C4-2B (cell line): ENCODE measurements at regions not wholly inside any gene's neighbourhood (a gene's known extent, or its start where the extent isn't known, plus 50 kb on each side); places are given as distances from the start of the nearest gene placed in this dataset.
"Not testable (repeated sequence)": the region's sequence is repeated elsewhere in the genome, so short reads cannot be mapped to it uniquely, and the experiment has no call there.

Experiments
- ZFX ChIP-seq: fragments of 450-650 bp; IDR thresholded peaks from 2 replicates; pipeline ENCODE4 v1.6.1; 2017
- TF ChIP-seq, protein P1 (sequence below): fragments of 450-650 bp; conservative IDR thresholded peaks from 2 replicates; pipeline ENCODE4 v1.5.1; 2017; ENCODE audit warnings: mild to moderate bottlenecking

DNA sequence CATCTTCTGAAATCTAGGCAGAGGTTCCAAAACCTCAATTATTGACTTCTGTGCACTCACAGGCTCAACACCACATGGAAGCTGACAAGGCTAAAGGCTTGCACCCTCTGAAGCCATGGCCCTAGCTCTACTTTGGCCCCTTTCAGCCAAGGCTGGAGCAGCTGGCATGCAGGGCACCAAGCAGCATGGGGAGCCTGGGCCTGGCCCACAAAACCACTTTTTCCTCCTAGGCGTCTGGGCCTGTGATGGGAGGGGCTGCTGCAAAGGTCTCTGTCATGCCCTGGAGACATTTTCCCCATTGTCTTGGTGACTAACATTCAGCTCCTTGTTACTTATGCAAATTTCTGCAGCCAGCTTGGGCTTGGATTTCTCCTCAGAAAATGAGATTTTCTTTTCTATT, 123.5 kb upstream of the MEOX2 start:
- TF ChIP-seq, protein P1, sequence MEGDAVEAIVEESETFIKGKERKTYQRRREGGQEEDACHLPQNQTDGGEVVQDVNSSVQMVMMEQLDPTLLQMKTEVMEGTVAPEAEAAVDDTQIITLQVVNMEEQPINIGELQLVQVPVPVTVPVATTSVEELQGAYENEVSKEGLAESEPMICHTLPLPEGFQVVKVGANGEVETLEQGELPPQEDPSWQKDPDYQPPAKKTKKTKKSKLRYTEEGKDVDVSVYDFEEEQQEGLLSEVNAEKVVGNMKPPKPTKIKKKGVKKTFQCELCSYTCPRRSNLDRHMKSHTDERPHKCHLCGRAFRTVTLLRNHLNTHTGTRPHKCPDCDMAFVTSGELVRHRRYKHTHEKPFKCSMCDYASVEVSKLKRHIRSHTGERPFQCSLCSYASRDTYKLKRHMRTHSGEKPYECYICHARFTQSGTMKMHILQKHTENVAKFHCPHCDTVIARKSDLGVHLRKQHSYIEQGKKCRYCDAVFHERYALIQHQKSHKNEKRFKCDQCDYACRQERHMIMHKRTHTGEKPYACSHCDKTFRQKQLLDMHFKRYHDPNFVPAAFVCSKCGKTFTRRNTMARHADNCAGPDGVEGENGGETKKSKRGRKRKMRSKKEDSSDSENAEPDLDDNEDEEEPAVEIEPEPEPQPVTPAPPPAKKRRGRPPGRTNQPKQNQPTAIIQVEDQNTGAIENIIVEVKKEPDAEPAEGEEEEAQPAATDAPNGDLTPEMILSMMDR: not testable (repeated sequence)
- not testable (repeated sequence) for TF ChIP-seq ZFX
